OCI-LY1 (cell line): ENCODE measurements at regions not wholly inside any gene's neighbourhood (a gene's known extent, or its start where the extent isn't known, plus 50 kb on each side); places are given as distances from the start of the nearest gene placed in this dataset.
"Not testable (repeated sequence)": the region's sequence is repeated elsewhere in the genome, so short reads cannot be mapped to it uniquely, and the experiment has no call there.

ENCODE experiments used
- H2AFZ ChIP-seq: fragments of 200-600 bp; sonication (generic), shearing (Covaris generic); 2 replicates; pipeline ENCODE4 v1.6.0; 2014; ENCODE audit warnings: antibody characterized with exemption, mild to moderate bottlenecking, low read length
- H3F3A ChIP-seq: fragments of 200-600 bp; sonication (generic), shearing (Covaris generic); 2 replicates; pipeline ENCODE4 v1.6.0; 2014; ENCODE audit warnings: mild to moderate bottlenecking, antibody characterized with exemption, low read length, moderate library complexity; ENCODE audit not compliant: insufficient read depth
- H3K27ac ChIP-seq: fragments of 200-600 bp; sonication (generic); 2 replicates; pipeline ENCODE4 v1.5.1; 2014; ENCODE audit warnings: low read length, mixed run types, mild to moderate bottlenecking, low read depth; ENCODE audit not compliant: poor library complexity, severe bottlenecking
- H3K27me3 ChIP-seq: fragments of 200-600 bp; sonication (generic); 2 replicates; pipeline ENCODE4 v1.6.0; 2014; ENCODE audit warnings: antibody characterized with exemption, mild to moderate bottlenecking, low read length, moderate library complexity; ENCODE audit not compliant: insufficient read depth
- H3K36me3 ChIP-seq: fragments of 200-600 bp; sonication (generic); 2 replicates; pipeline ENCODE4 v1.6.1; 2014; ENCODE audit warnings: mild to moderate bottlenecking, antibody characterized with exemption, low read length, moderate library complexity, mixed read lengths; ENCODE audit not compliant: insufficient read depth
- H3K4me1 ChIP-seq: fragments of 200-600 bp; sonication (generic); 2 replicates; pipeline ENCODE4 v1.5.1; 2014; ENCODE audit warnings: mild to moderate bottlenecking, low read length, moderate library complexity; ENCODE audit not compliant: insufficient read depth, severe bottlenecking
- H3K4me2 ChIP-seq: fragments of 200-600 bp; sonication (generic), shearing (Covaris generic); 2 replicates; pipeline ENCODE4 v1.6.1; 2014; ENCODE audit warnings: low read length
- H3K4me3 ChIP-seq: fragments of 200-600 bp; sonication (generic); 2 replicates; pipeline ENCODE4 v1.5.1; 2014; ENCODE audit warnings: low read length, low read depth, mild to moderate bottlenecking, mixed read lengths; ENCODE audit not compliant: poor library complexity, severe bottlenecking
- H3K79me2 ChIP-seq: fragments of 200-600 bp; shearing (Covaris generic); 2 replicates; pipeline ENCODE4 v1.6.1; 2016; ENCODE audit warnings: mixed run types, low read length, mixed read lengths; ENCODE audit not compliant: insufficient read depth
- H3K9ac ChIP-seq: fragments of 200-600 bp; sonication (generic), shearing (Covaris generic); 2 replicates; pipeline ENCODE4 v1.6.1; 2014; ENCODE audit warnings: mild to moderate bottlenecking, low read length, mixed read lengths
- H3K9me2 ChIP-seq: fragments of 200-600 bp; sonication (generic), shearing (Covaris generic); 2 replicates; pipeline ENCODE4 v1.6.1; 2014; ENCODE audit warnings: low read depth, mild to moderate bottlenecking, low read length, mixed read lengths
- H3K9me3 ChIP-seq: fragments of 200-600 bp; shearing (Covaris generic); 2 replicates; pipeline ENCODE4 v1.6.1; 2014; ENCODE audit warnings: low read length, mixed read lengths
- H4K20me1 ChIP-seq: fragments of 200-600 bp; sonication (generic), shearing (Covaris generic); 2 replicates; pipeline ENCODE4 v1.6.0; 2016; ENCODE audit warnings: mild to moderate bottlenecking, low read length; ENCODE audit not compliant: insufficient read depth
- CTCF ChIP-seq: fragments of 200-600 bp; sonication (generic), shearing (Covaris generic); IDR thresholded peaks from 2 replicates; pipeline ENCODE4 v1.5.1; 2017; ENCODE audit warnings: mild to moderate bottlenecking, antibody characterized with exemption, low read length, moderate library complexity, mixed read lengths
- EZH2 ChIP-seq: fragments of 200-600 bp; sonication (generic), shearing (Covaris generic); IDR thresholded peaks from 2 replicates; pipeline ENCODE4 v1.8.0; 2017; ENCODE audit warnings: borderline replicate concordance, mixed run types, mild to moderate bottlenecking, antibody characterized with exemption, low read length, moderate library complexity, mixed read lengths

- TF ChIP-seq EZH2 (no peak), CTCF (no peak)
- no peak overlapping the region for H3K4me3 ChIP-seq
- H3K9ac ChIP-seq: no peak overlapping the region
- no peak overlapping the region for H3K27ac ChIP-seq
- no peaks in the 10 kb centered on the region for H3K9me3 ChIP-seq
- H3K27me3 ChIP-seq: peaks cover 24% of the 10 kb centered on the region
- no peaks in the 10 kb centered on the region for H3K36me3 ChIP-seq
- no peaks in the 10 kb centered on the region for H3K4me1 ChIP-seq
- H3K79me2 ChIP-seq: no peaks in the 10 kb centered on the region
- no peaks in the 10 kb centered on the region for H3K9me2 ChIP-seq
- H4K20me1 ChIP-seq: no peaks in the 10 kb centered on the region
- no peak overlapping the region for H3K4me2 ChIP-seq
- no peaks in the 10 kb centered on the region for H3F3A ChIP-seq
- H2AFZ ChIP-seq: no peak overlapping the region
Observed at GRCh38 chr7:155237297-155237696, 60.4 kb upstream of the INSIG1 start.

GRCh38 chr7:155237730-155238129 is 59.9 kb upstream of the INSIG1 start:
- Histone ChIP-seq H3K4me1 (no peaks in the 10 kb centered on the region), H3K27ac (no peak overlapping the region), H3K9ac (no peak overlapping the region), H3K9me2 (no peaks in the 10 kb centered on the region), H4K20me1 (no peaks in the 10 kb centered on the region), H2AFZ (no peak overlapping the region), H3K27me3 (peaks cover 20% of the 10 kb centered on the region), H3K9me3 (no peaks in the 10 kb centered on the region), H3K4me3 (no peak overlapping the region), H3F3A (no peaks in the 10 kb centered on the region), H3K36me3 (no peaks in the 10 kb centered on the region), H3K4me2 (no peak overlapping the region), H3K79me2 (no peaks in the 10 kb centered on the region)
- TF ChIP-seq EZH2: no peak
- TF ChIP-seq CTCF: no peak

- not testable (repeated sequence) for H3K27ac ChIP-seq, H2AFZ ChIP-seq, H3K9me2 ChIP-seq, H3K4me2 ChIP-seq, H3K4me3 ChIP-seq, H4K20me1 ChIP-seq, H3K4me1 ChIP-seq, H3K36me3 ChIP-seq, H3K9me3 ChIP-seq, H3K9ac ChIP-seq, H3F3A ChIP-seq, H3K79me2 ChIP-seq
- peaks cover 32% of the 10 kb centered on the region; the same call in 1 of the 2 replicates for H3K27me3 ChIP-seq
Observed at GRCh38 chr7:155239431-155240087, 58.1 kb upstream of the INSIG1 start.

GRCh38 chr7:155244675-155245074 is 53.0 kb upstream of the INSIG1 start:
- no peak overlapping the region for H3K4me2 ChIP-seq
- no peaks in the 10 kb centered on the region for H4K20me1 ChIP-seq
- peaks cover 3% of the 10 kb centered on the region; the same call in 1 of the 2 replicates for H3K9me3 ChIP-seq
- no peaks in the 10 kb centered on the region for H3F3A ChIP-seq
- no peak for TF ChIP-seq EZH2
- TF ChIP-seq CTCF: no peak
- no peak overlapping the region for H2AFZ ChIP-seq
- no peak overlapping the region for H3K9ac ChIP-seq
- H3K4me1 ChIP-seq: no peaks in the 10 kb centered on the region
- H3K27me3 ChIP-seq: peaks cover 39% of the 10 kb centered on the region; the same call in 1 of the 2 replicates
- no peak overlapping the region for H3K4me3 ChIP-seq
- no peaks in the 10 kb centered on the region for H3K9me2 ChIP-seq
- no peaks in the 10 kb centered on the region for H3K36me3 ChIP-seq
- H3K27ac ChIP-seq: no peak overlapping the region
- no peaks in the 10 kb centered on the region for H3K79me2 ChIP-seq
